NCI-H1694 treated with DMSO at 0.1 percent for 48 hours (cell line): ENCODE measurements at regions not wholly inside any gene's neighbourhood (a gene's known extent, or its start where the extent isn't known, plus 50 kb on each side); places are given as distances from the start of the nearest gene placed in this dataset.
A peak's percentile ranks its signal among the peaks of the same experiment; 100 is the strongest.
"Not testable (repeated sequence)": the region's sequence is repeated elsewhere in the genome, so short reads cannot be mapped to it uniquely, and the experiment has no call there.

Source experiments
- DNase-seq: peaks from one replicate; lab custom pipeline; 2025; lab: John Stamatoyannopoulos, UW

DNA sequence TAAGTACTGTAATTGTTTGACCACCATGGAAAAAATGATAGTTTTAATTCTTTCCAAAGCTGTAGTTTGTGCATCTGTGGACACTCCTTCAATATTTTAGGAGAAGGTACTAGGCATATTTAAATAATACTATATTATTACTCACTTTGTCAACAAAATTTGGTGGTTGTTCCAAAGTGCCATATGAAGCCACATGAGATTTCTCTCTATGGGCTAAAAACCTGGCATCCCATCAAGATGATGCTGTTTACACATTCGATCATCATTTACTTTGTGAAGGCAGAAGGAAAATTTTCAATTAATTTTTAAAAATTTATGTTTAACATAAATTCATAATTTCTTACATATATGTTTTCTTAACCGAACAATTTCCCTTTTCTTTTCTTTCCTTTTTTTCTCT is 502.6 kb upstream of the JAG1 start:
- DNase-seq = no peak

- no peak for DNase-seq
These were observed 505.3 kb upstream of the JAG1 start for GRCh38 chr20:11178946-11179654.

DNA sequence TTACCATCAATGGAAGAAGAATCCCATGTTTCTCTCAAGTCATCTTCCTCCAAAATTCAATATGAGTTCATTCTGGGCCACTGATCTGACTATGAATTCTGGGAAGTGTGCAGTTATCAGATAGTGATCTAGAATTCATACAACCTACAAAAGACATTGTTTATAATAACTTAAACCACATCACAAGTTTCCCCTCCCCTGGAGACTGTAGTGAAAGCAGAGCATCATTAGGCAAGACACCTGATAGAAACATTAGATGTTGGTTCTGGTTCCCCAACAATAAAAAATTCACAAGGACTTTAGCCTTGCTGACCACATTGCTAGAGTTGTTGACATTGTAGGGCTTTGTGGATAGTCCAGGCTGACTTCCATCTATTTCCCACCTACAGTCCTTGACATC is 506.4 kb upstream of the JAG1 start:
- no peak for DNase-seq

GRCh38 chr20:11181129-11181528 is 507.3 kb upstream of the JAG1 start:
- not testable (repeated sequence) for DNase-seq

- DNase-seq = no peak
These were observed 508.2 kb upstream of the JAG1 start for GRCh38 chr20:11181966-11182365.

- no peak for DNase-seq
These were observed 508.9 kb upstream of the JAG1 start for GRCh38 chr20:11182720-11183119.

DNA sequence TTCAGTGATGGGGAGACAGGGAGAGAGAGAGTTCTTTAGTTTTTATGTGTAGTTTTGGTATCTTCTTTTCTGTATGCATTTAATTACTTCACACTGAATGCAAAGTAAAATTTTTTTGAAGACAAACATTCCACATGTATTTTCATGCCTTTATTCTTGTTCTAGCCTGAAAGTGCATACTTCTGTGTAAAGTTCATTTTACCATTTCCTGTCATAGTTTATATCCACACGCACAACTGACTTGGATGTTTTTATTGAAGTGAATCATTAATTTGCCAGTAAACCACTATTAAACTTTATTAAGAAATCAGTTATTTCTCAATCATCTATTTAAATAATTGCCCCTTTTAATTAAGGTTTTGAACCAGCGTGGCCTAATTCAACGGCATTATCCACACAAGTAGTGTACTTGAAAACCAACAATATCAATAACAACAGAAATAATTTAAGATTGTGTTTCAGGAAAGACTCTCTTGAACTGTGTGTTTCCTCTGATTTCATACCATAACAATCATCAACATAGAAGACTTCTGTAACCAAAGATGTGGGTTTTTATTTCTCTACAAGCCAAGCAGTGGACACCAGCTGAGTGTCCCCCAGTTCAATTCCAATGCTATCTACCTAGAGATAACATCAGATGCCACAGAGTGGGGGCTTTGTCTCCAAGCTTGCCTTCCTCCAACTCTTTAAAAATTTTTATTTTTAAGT is 512.7 kb upstream of the JAG1 start:
- DNase-seq = no peak

GRCh38 chr20:11188843-11189603 is 515.2 kb upstream of the JAG1 start:
- DNase-seq = no peak

DNA sequence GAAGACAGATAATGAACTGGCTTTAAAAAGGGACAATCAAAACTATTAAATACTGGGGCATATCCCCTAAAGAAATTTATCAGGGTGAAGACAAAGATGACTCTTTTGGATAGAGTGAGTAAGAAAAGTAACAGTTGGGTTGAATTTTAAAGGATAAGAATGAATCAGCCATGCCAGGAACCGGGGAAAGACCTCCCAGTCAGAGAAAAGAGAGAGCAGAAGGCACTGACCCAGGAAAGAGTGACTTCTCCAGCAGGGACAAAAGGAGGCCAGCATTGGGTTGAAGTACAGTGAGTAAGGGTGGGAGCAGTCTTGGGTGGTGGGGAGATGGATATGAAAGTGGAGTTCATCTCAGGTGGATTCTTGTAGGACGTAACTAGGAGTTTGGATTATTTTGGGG is 516.9 kb upstream of the JAG1 start:
- no peak for DNase-seq

GRCh38 chr20:11192106-11192505 is 518.3 kb upstream of the JAG1 start:
- DNase-seq = no peak

DNA sequence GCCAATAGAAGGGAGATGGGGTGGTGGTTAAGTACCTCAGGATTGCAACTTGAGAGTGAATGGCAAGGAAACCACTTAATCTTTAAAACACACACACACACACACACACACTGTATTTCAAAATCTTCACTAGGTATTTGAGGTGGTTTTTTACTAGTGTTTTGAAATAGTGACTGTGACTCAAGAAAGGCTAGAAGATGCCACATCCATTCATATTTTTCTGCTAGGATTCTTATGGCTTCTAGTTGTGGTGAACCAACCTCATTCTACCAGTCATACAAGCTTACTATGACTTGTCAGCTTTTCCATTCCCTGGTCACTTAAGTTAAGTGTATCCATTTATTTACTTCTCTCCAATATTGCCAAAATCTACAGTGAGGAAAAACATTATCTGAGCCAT is 519.4 kb upstream of the JAG1 start:
- no peak for DNase-seq

DNA sequence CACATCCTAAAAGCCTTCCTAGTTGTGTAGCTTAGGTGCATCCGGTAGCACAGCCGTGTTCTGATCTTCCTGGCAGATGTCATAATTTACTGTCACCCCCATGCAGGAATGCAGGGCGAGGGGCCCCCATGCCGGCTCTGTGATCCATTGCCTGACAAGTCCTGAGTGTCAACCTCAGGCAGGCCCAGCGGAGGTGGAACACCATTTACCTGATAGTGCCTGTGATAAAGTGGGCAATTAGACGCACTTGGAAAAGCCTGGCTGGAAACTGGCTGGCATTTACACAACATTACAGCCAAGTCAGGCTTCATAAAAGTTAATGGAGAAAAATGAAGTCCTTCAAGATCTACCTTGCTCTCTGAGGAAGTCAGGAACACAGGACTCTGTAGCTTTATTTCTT is 521.4 kb upstream of the JAG1 start:
- DNase-seq = no peak

DNA sequence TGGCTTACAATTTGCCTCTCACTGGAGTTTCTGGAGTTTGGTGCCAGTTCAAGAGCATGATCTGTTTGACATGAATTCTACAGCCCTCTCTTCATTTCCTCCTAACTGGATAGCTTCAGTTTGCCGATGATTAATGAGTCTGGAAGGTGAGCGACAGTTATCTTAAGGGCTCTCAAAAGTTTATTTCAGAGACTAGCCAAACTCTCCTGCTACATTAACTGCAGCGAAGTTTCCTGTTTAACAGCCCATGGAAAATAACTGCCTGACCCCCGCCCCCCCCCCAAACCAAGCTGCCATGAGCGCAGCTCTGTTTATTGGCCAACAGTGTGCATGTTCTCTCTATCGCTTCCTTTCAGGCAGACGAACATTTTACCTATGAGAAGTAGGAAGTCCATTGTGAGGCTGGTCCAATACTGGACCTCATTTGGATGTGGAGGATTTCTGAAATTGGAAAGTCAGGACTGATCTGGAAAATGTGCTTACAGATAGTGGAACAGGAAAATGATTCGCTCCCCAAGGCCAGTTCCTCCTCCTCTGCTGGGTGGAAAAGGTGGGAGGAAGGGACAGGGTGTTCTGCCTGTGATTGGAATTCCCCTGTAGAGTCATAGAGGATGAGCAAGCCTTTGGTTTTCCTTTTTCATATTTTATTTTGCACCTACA is 522.2 kb upstream of the JAG1 start:
- DNase-seq = no peak

DNA sequence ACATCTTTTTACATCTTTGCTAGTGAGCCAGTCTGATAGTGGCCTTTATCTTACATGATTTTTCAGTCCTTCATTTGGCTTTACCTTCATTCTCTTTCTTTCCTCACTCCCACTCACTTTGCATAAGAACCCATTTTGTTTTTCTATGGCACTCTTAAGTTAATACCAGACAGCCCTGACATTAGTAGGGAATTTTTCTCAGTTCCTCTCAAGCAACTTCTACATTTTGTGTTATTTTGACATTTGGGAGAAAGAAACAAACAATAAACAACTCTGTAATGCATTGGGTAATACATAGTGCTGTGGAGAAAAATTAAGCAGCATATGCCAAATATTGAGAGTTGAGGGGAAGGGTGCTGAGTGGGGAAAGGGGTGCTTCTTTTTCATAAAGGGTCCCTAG is 524.1 kb upstream of the JAG1 start:
- no peak for DNase-seq

GRCh38 chr20:11200423-11200822 is 526.6 kb upstream of the JAG1 start:
- no peak for DNase-seq

DNA sequence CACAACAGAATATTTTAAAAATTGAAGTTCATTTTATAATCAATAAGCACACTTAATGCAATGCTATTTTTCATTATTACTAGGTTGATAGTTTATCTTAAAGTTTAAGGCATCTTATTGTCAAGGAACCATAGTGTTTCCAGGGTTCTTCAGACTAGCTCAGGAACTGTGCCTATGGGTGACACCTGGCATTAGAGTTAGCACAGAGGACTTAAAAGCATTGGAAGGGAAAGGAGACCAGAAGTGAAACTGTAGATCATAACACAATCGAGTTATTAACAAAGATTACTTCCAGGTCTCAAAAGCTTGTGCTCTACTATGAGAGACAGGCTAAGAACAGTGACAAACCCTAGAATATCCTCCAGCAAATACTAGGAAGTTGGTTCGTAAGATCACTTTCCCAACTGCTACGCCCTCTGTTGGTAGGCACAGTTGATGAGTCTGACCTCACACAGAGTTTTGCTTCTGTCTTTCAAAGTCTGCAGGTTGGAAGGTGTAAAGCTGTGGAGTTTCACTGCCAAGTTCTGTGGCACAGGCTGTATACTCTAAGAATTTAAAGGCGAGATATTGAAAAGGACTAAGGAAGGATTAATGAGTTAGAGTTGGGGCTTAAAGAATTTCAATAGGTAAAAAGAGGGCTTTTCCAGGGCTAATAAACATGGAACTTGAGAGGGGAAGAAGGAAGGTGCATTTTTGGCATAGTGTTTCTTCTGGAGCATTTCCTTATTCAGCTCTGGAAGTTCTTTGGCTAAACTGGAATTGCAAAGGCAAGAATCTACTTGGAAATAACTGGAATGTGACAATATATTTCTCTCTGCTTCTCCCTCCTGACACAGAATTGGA is 531.3 kb upstream of the JAG1 start:
- peak; percentile 18 for DNase-seq

- DNase-seq = no peak
These were observed 532.1 kb upstream of the JAG1 start for GRCh38 chr20:11205769-11206362.

DNA sequence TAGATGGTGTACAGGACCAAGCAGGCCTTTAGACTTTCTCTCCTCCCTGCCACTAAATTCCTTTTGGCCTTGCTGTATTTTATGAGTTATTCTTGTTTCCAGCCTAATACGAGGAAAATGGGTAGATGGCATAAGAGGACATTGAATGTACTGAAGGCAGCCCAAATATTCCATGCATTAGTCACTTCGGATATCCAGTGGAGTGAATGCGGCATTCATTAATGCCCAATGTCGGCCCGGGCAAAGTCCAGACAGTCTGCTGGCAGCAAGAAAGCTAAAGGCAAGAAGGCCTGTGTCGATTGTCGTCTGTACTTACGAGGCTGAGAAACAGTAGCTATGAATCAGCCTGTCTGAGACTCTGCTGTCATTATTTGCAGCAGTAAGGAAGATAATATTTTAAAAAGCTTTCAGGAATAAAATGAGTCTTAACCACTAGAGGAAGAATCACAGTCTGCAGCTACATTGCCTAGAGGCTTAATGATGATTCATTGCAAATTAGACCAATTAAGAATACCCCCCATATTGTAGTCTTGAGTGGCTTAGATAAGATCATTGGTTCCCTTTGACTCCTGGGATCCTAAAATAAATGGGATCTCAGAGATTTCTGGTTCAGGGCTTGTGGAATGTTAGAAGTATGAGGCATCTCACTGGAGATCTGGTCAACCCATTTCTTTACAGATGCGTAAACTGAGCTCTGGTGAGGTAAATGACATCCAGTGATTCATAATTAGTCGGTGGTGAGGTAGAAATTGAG is 534.1 kb upstream of the JAG1 start:
- DNase-seq = no peak

GRCh38 chr20:11210611-11211010 is 536.8 kb upstream of the JAG1 start:
- no peak for DNase-seq

GRCh38 chr20:11212272-11212671 is 538.5 kb upstream of the JAG1 start:
- DNase-seq = no peak

DNA sequence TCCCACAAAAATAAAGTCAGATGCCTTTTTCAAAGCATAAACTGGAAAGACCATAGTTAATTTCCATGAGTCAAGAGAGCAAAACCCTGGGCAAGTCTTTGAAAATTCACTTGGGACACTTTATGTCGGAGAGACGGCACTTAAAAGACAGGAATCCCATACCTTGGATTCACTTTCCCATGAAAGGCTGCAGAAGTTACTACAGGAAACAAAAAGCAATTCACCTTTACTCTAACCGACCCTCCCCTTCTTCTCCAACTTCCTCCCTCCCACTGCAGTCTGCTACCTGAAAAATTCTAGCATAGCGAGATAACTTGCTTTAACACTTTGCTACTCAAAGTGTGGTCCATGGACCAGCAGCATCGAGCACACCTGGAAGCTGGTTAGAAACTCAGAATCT is 539.1 kb upstream of the JAG1 start:
- no peak for DNase-seq
